Endothelial cell (in vitro differentiated cells): ENCODE measurements at regions not wholly inside any gene's neighbourhood (a gene's known extent, or its start where the extent isn't known, plus 50 kb on each side); places are given as distances from the start of the nearest gene placed in this dataset.

Source experiments
- DNase-seq: peaks from one replicate; pipeline ENCODE4 v3.0.0; 2021; ENCODE audit warnings: low spot score
- H3K27ac Mint-ChIP-seq: one replicate; pipeline ENCODE4 v1.8.0; 2021; ENCODE audit warnings: mixed read lengths, inconsistent platforms; ENCODE audit not compliant: unreplicated experiment
- H3K27me3 Mint-ChIP-seq: one replicate; pipeline ENCODE4 v1.8.0; 2021; ENCODE audit warnings: mild to moderate bottlenecking, moderate library complexity, mixed read lengths, inconsistent platforms; ENCODE audit not compliant: unreplicated experiment
- H3K36me3 Mint-ChIP-seq: one replicate; pipeline ENCODE4 v1.8.0; 2021; ENCODE audit warnings: mild to moderate bottlenecking, low read depth, mixed read lengths, inconsistent platforms; ENCODE audit not compliant: unreplicated experiment
- H3K4me1 Mint-ChIP-seq: one replicate; pipeline ENCODE4 v1.8.0; 2021; ENCODE audit warnings: mild to moderate bottlenecking, mixed read lengths, inconsistent platforms; ENCODE audit not compliant: unreplicated experiment
- H3K4me3 Mint-ChIP-seq: one replicate; pipeline ENCODE4 v1.8.0; 2021; ENCODE audit warnings: mild to moderate bottlenecking, mixed read lengths, inconsistent platforms; ENCODE audit not compliant: unreplicated experiment
- H3K9me3 Mint-ChIP-seq: one replicate; pipeline ENCODE4 v1.8.0; 2021; ENCODE audit warnings: mixed read lengths, inconsistent platforms; ENCODE audit not compliant: unreplicated experiment
- TF ChIP-seq, protein P1 (sequence below): fragments of 200-600 bp; sonication (generic); IDR thresholded peaks from one replicate; pipeline ENCODE4 v1.5.0; 2021; ENCODE audit warnings: antibody characterized with exemption; ENCODE audit not compliant: unreplicated experiment

DNA sequence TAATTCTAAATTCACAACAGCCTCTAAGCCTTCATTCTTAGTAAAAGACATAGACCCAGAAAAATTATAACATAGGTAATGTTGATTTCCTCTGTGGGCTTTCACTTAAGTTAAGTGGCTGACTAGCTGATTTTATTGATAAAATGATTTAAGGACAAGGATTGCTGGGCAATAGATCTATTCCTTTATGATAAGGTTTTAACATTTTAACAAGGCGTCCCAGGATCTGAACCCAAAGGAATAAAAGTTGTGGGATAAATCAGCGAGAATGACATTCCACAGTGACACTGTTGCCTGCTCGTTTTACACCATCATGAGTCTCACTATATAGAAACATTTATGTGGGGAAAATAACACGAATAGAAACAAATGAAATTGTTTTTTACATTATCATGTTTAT, 1151.0 kb downstream of the ZPLD1 start:
- H3K36me3 Mint-ChIP-seq: no peaks in the 10 kb centered on the region
- TF ChIP-seq, protein P1, sequence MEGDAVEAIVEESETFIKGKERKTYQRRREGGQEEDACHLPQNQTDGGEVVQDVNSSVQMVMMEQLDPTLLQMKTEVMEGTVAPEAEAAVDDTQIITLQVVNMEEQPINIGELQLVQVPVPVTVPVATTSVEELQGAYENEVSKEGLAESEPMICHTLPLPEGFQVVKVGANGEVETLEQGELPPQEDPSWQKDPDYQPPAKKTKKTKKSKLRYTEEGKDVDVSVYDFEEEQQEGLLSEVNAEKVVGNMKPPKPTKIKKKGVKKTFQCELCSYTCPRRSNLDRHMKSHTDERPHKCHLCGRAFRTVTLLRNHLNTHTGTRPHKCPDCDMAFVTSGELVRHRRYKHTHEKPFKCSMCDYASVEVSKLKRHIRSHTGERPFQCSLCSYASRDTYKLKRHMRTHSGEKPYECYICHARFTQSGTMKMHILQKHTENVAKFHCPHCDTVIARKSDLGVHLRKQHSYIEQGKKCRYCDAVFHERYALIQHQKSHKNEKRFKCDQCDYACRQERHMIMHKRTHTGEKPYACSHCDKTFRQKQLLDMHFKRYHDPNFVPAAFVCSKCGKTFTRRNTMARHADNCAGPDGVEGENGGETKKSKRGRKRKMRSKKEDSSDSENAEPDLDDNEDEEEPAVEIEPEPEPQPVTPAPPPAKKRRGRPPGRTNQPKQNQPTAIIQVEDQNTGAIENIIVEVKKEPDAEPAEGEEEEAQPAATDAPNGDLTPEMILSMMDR: no peak
- no peak overlapping the region for H3K27ac Mint-ChIP-seq
- H3K4me1 Mint-ChIP-seq: no peaks in the 10 kb centered on the region
- no peaks in the 10 kb centered on the region for H3K9me3 Mint-ChIP-seq
- DNase-seq: no peak
- no peaks in the 10 kb centered on the region for H3K27me3 Mint-ChIP-seq
- H3K4me3 Mint-ChIP-seq: no peak overlapping the region

DNA sequence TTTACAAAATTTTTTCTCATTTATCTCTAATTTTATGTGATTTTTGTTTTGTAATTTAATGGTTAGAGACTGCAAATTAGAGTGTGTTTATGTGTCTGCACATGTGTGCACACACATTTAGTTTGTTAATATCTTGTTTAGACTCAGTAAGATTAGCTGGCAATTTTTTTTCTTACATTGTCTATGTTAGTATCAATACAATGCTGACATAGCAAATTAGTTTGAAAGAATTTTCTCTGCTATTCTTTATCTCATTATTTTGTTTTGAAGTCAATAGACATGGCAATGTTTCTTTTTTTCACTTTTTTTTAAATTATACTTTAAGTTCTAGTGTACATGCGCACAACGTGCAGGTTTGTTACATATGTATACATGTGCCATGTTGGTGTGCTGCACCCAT, 1155.0 kb downstream of the ZPLD1 start:
- DNase-seq: no peak
- H3K27ac Mint-ChIP-seq: no peak overlapping the region
- no peaks in the 10 kb centered on the region for H3K27me3 Mint-ChIP-seq
- no peaks in the 10 kb centered on the region for H3K9me3 Mint-ChIP-seq
- TF ChIP-seq, protein P1: no peak
- no peaks in the 10 kb centered on the region for H3K4me1 Mint-ChIP-seq
- no peaks in the 10 kb centered on the region for H3K36me3 Mint-ChIP-seq
- no peak overlapping the region for H3K4me3 Mint-ChIP-seq

DNA sequence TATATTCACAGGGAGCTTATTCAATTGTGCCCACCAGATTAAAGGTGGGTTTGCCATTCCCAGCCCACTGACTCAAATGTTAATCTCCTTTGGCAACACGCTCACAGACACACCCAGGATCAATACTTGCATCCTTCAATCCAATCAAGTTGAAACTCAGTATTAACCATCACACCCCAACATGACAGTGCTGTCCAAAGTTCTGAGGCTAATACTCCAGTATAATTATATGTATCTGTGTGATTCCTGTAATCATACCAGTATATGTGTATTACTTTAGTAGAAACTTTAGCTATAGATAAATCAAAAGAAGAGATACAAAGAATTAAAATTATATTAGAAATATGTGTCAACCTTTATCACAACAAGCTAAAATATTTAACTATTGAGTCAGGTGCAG, 1166.0 kb downstream of the ZPLD1 start:
- Mint-ChIP-seq H3K36me3 (no peaks in the 10 kb centered on the region), H3K27me3 (peaks cover 2% of the 10 kb centered on the region), H3K4me1 (no peaks in the 10 kb centered on the region), H3K27ac (no peak overlapping the region), H3K4me3 (no peak overlapping the region), H3K9me3 (no peaks in the 10 kb centered on the region)
- TF ChIP-seq, protein P1: no peak
- DNase-seq: no peak

DNA sequence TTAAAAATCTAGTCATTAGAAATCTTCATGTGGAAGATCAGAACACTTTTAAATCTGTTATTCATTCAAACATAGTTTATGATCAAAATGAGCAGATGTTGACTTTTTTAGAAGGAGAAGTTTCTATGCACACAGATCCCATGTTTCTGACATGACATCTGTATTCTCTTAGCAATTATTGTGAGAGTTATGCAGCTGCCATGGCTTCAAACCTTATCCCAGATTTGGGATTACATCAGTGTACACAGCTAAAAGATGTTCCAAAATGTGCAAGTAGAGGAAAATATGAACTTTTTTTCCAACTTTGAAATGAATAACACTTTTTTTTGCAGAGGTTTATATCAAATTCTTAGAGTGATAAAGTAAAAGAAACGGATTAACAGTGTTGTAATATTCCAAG, 1166.9 kb downstream of the ZPLD1 start:
- Mint-ChIP-seq H3K27ac (no peak overlapping the region), H3K36me3 (no peaks in the 10 kb centered on the region), H3K4me3 (no peak overlapping the region), H3K9me3 (no peaks in the 10 kb centered on the region), H3K4me1 (no peaks in the 10 kb centered on the region), H3K27me3 (peaks cover 2% of the 10 kb centered on the region)
- no peak for DNase-seq
- TF ChIP-seq, protein P1: no peak

DNA sequence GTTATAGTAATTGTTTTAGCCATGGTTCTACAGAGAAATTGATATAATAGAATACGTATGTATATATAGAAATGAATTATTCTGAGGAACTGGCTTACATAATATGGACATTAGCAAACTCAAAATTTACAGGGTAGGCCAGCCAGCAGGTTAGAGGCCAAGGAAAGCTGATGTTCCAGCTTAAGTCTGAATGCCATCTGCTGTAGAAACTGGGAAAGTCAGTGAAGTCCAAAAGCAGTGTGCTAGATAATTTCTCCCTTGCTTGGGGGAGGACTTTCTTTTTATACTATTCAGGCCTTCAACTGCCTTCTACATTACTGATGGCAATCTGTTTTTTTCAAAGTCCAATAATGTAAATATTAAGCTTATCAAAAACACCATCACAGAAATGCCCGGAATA, 1174.7 kb downstream of the ZPLD1 start:
- H3K9me3 Mint-ChIP-seq: no peaks in the 10 kb centered on the region
- no peaks in the 10 kb centered on the region for H3K36me3 Mint-ChIP-seq
- peaks cover 9% of the 10 kb centered on the region for H3K4me1 Mint-ChIP-seq
- TF ChIP-seq, protein P1: no peak
- DNase-seq: no peak
- H3K4me3 Mint-ChIP-seq: no peak overlapping the region
- no peaks in the 10 kb centered on the region for H3K27me3 Mint-ChIP-seq
- H3K27ac Mint-ChIP-seq: no peak overlapping the region
